ENCODE measurements at regions not wholly inside any gene's neighbourhood (a gene's known extent, or its start where the extent isn't known, plus 50 kb on each side); places are given as distances from the start of the nearest gene placed in this dataset.

GRCh38 chr2:58560531-58560930 lies 319.4 kb upstream of the FANCL start:
- no peaks in the 10 kb centered on the region for H3K79me2 ChIP-seq (ENCODE audit: control insufficient read depth in 1 of 2, insufficient read depth in 2 of 2, low read length in 2 of 2)
- no peaks in the 10 kb centered on the region for H3K79me1 ChIP-seq (ENCODE audit: low read depth, low read length)
- ChIA-PET POLR2A (ENCODE audit: partially characterized antibody) (no interaction called here), CTCF (ENCODE audit: partially characterized antibody) (no interaction called here)
- H3K4me2 ChIP-seq (ENCODE audit: insufficient read depth in 1 of 2, low read depth in 2 of 2, low read length in 2 of 2), result no peak overlapping the region
- H3K56ac ChIP-seq (replicated peaks; ENCODE audit: insufficient read length, low read depth, low read length), result no peak overlapping the region
- no peak overlapping the region for H2BK120ac ChIP-seq (replicated peaks; ENCODE audit: low read depth, low read length)
- WGBS, 2 experiments (ENCODE audit: extremely low coverage in 1 of 2, insufficient coverage in 1 of 2, insufficient read length in 1 of 2, insufficient replicate concordance in 2 of 2, low coverage in 1 of 2, low lambda C conversion rate in 2 of 2, missing lambda C conversion rate in 1 of 2), result 91% methylated on average over 3 of the region's 3 CpGs; no CpG with 5 or more reads in 1 of the 2 experiments
- H3K36me3 ChIP-seq (ENCODE audit: control insufficient read depth in 2 of 4, insufficient read depth in 4 of 4, low read length in 3 of 4), result no peaks in the 10 kb centered on the region
- H2BK20ac ChIP-seq (ENCODE audit: low read length), result no peak overlapping the region
- H3K4ac ChIP-seq (replicated peaks; ENCODE audit: insufficient read length, low read depth, low read length), result no peak overlapping the region
- DNase-seq (ENCODE audit: low read depth in 1 of 2, low spot score in 2 of 2), result no peak
- no peak overlapping the region for H4K91ac ChIP-seq (replicated peaks; ENCODE audit: insufficient read length, low read length)
- no peak overlapping the region for H4K5ac ChIP-seq (ENCODE audit: insufficient read length, low read depth, low read length)
- H2BK5ac ChIP-seq (ENCODE audit: low read depth, low read length), result no peak overlapping the region
- no peak overlapping the region for H3K4me3 ChIP-seq (ENCODE audit: extremely low read depth in 1 of 4, insufficient read depth in 2 of 4, low read depth in 3 of 4, low read length in 4 of 4)
- no peak overlapping the region for H3K14ac ChIP-seq (ENCODE audit: insufficient read length)
- H2BK12ac ChIP-seq (ENCODE audit: low read depth, low read length), result no peak overlapping the region
- no peaks in the 10 kb centered on the region for H3K27me3 ChIP-seq (replicated peaks in 1 of 4; ENCODE audit: control insufficient read depth in 3 of 4, extremely low read depth in 1 of 4, insufficient read depth in 3 of 4, low read length in 3 of 4)
- no peak overlapping the region for H3K27ac ChIP-seq (ENCODE audit: low read depth, low read length)
- peaks cover 0 to 3% (median 2%) of the 10 kb centered on the region in 4 experiments; a peak in 4 of 7 replicates for H3K4me1 ChIP-seq (replicated peaks in 1 of 4; ENCODE audit: control insufficient read depth in 3 of 4, insufficient read depth in 4 of 4, low read length in 3 of 4)
- no peak overlapping the region for H3K9ac ChIP-seq (replicated peaks in 1 of 4; ENCODE audit: extremely low read depth in 1 of 4, low read depth in 3 of 4, low read length in 3 of 4)
- no peaks in the 10 kb centered on the region for H3K9me3 ChIP-seq (ENCODE audit: insufficient read depth in 2 of 2, low read depth in 1 of 2, low read length in 1 of 2)
- H4K20me1 ChIP-seq (replicated peaks in 1 of 2; ENCODE audit: control insufficient read depth in 1 of 2, insufficient read depth in 2 of 2, low read length in 2 of 2), result no peaks in the 10 kb centered on the region
- no peak overlapping the region for H4K8ac ChIP-seq (ENCODE audit: extremely low read depth, insufficient read depth, low read length)
- H3K18ac ChIP-seq (ENCODE audit: extremely low read depth, low read length), result no peak overlapping the region
- no peak overlapping the region for H3K23ac ChIP-seq (ENCODE audit: insufficient read length)
- FAIRE-seq, result no peak
- no peak overlapping the region for H2AK5ac ChIP-seq (ENCODE audit: low read depth, low read length)
- no peaks in the 10 kb centered on the region for H3K23me2 ChIP-seq (ENCODE audit: low read depth, low read length)
- H2AFZ ChIP-seq (ENCODE audit: low read length), result no peak overlapping the region
- no peak overlapping the region for H2BK15ac ChIP-seq (ENCODE audit: low read length)
- TF ChIP-seq ATF2 (IDR thresholded peaks at IDR 0.05; ENCODE audit: low read length), result no peak
- no peak for TF ChIP-seq HDAC2 (IDR thresholded peaks at IDR 0.05; ENCODE audit: borderline replicate concordance in 1 of 2, low read depth in 2 of 2, low read length in 2 of 2)
- no peak for TF ChIP-seq POU5F1 (IDR thresholded peaks at IDR 0.05; ENCODE audit: low read depth, low read length)
